GM13977 (cell line): ENCODE measurements at regions not wholly inside any gene's neighbourhood (a gene's known extent, or its start where the extent isn't known, plus 50 kb on each side); places are given as distances from the start of the nearest gene placed in this dataset.

Experiments
- DNase-seq: peaks from one replicate; pipeline ENCODE4 v3.0.0; 2012; ENCODE audit warnings: low spot score
- in situ Hi-C: fragments of 300-500 bp; cut with MboI; formaldehyde crosslinking; loops from one replicate; pipeline ENCODE4 v1.12.0; 2022; ENCODE audit warnings: low sequenced_read_pairs, low pct_unique_long_range_greater_than_20kb, mixed read lengths, inconsistent platforms; ENCODE audit not compliant: unreplicated experiment
- TF ChIP-seq, protein P1 (sequence below): IDR thresholded peaks from 2 replicates; pipeline ENCODE4 v1.5.1; 2012; ENCODE audit warnings: mild to moderate bottlenecking, control low read depth; ENCODE audit not compliant: insufficient read depth; ENCODE audit errors: extremely low read depth, missing control alignments

DNA sequence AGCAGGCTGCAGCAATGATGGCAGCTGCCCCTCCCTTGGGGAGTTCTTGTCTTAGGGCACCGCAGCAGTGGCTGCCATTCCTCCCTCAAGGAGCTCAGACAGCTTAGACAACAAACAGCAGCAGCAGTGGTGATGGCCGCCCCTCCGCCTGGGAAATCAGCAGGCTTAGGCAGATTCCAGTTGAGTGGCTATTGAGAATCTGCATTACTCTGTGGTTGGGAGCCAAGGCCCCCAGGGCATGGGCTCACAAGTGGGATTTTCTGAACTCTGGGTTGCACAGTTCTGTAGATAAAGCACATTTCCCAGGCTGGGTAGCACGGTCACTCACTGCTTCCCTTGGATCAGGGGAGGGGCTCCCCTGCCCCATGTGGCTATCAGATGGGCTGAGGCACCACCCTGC is 1280.7 kb upstream of the TMPRSS15 start:
- DNase-seq, result no peak

DNA sequence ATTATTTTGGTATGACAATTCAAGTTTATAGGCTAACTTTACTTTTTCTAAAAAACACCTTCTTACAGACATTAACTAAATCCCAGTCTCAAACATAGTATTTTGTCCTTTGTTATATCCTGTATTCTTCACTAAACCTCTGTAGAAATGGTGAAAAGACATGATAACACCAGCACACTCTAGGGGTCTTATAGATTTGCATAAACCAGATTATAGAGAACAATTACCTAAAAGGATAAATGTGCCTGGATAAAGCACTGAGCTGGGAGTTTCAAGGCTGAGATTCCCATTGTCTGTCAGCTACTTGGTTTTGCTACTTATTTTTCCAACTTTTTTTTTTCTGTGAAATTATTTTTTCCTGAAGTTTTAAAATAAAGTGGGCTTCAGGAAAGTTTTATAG is 1288.6 kb upstream of the TMPRSS15 start:
- TF ChIP-seq, protein P1, sequence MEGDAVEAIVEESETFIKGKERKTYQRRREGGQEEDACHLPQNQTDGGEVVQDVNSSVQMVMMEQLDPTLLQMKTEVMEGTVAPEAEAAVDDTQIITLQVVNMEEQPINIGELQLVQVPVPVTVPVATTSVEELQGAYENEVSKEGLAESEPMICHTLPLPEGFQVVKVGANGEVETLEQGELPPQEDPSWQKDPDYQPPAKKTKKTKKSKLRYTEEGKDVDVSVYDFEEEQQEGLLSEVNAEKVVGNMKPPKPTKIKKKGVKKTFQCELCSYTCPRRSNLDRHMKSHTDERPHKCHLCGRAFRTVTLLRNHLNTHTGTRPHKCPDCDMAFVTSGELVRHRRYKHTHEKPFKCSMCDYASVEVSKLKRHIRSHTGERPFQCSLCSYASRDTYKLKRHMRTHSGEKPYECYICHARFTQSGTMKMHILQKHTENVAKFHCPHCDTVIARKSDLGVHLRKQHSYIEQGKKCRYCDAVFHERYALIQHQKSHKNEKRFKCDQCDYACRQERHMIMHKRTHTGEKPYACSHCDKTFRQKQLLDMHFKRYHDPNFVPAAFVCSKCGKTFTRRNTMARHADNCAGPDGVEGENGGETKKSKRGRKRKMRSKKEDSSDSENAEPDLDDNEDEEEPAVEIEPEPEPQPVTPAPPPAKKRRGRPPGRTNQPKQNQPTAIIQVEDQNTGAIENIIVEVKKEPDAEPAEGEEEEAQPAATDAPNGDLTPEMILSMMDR, result no peak
- in situ Hi-C loops, result no loop called here

More for the DNA sequence above, 1280.7 kb upstream of the TMPRSS15 start:
- TF ChIP-seq, protein P1, result no peak
- in situ Hi-C loops, result no loop called here

DNA sequence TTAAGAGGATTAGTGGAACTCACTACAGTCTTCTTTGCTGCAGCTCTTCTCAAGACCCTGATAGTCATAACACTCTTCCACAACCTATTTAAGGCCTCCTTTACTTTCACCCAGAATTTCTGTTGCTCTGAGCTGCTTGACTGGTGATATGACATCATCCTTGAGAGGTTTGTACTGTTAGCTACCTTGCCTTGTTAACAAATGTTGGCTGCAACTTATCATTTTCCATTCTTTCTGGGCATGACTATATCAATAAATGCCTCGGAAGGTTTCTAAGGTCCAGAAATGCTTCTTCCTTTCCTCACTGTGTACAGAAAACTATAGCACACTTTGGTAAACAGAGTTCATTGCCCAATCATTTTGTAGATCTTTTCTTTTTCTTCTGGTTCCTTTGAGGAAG is 1292.2 kb upstream of the TMPRSS15 start:
- in situ Hi-C loops, result no loop called here
- no peak for DNase-seq
- TF ChIP-seq, protein P1, result no peak

More for the DNA sequence above, 1288.6 kb upstream of the TMPRSS15 start:
- no peak for DNase-seq

DNA sequence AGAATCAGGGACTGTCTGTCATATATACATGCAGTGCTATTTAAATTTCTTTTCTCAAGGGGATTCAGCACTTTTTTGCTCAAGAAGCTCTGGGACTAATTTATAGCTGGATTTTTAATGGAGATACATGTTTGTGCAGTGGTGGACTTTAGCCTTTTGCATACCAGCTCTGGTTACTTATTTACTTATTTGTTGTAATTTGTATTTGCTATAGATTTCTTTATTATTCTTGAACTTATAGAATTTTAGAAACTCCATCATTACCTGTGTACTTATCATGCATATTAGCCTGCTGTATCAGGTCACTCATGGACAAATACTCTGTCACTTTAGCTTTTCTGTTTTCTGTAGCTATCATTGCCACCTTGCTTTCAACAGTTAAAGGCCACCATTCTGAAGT is 1296.9 kb upstream of the TMPRSS15 start:
- TF ChIP-seq, protein P1, result no peak
- in situ Hi-C loops, result no loop called here

DNA sequence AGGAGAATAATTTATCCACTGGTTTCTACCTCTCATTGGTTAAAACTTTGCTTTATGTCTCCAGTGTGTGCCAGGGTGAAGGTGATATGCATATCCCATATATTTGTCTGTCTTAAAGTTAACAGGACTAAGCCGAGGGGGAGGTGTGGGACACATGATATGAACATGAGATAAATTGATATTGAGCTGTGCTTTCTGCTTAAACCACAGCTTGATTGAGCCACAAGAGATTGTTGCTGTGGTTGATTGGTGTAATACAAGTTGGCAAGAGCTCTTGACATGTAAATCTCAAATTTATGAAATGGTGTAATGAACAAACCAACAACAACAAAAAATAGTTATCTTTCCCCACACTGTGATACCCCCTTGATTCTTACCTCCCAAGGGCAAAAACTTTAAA is 1295.5 kb upstream of the NCAM2 start:
- in situ Hi-C loops, result no loop called here
- no peak for DNase-seq

More for the DNA sequence above, 1296.9 kb upstream of the TMPRSS15 start:
- no peak for DNase-seq

DNA sequence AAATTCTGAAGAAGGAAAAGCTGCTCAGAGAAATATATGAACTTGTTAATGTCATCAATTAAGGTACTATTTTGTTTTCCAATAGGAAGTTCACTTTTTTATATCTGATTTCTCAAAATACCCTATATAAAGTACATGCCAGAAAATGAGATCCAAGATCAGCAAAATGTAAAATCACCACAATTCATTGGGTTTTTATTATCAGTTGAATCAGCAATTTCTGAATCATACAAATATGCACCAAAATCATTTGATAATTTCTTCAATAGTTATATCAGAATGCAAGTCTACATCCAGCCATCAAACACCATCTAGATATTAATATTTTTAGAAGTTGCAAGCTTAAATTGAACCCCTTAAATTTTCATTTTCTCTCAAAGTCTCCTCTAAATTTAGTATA is 1293.4 kb upstream of the NCAM2 start:
- TF ChIP-seq, protein P1, result no peak
- in situ Hi-C loops, result no loop called here
- DNase-seq, result no peak

More for the DNA sequence above, 1295.5 kb upstream of the NCAM2 start:
- TF ChIP-seq, protein P1, result no peak

DNA sequence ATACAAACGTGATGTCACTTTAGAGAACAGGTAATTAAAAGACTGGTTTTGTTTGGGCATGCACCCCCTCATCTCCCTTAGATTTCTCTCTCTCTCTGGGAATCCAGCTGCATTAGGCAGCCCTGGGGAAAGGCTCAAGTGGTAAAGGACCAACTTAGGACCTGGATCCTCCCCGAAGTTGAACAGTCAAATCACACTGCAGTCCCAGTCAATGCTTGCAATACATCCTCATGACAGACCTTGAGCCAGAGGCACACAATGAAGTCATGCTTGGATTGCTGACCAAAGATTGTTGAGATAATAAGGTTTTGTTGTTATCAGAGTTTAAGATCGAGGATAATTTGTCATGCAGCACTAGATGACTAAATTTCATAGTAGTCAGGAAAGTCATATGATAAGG is 1285.8 kb upstream of the NCAM2 start:
- no peak for DNase-seq
- in situ Hi-C loops, result no loop called here
- TF ChIP-seq, protein P1, result no peak
